ENCODE measurements at regions not wholly inside any gene's neighbourhood (a gene's known extent, or its start where the extent isn't known, plus 50 kb on each side); places are given as distances from the start of the nearest gene placed in this dataset.

DNA sequence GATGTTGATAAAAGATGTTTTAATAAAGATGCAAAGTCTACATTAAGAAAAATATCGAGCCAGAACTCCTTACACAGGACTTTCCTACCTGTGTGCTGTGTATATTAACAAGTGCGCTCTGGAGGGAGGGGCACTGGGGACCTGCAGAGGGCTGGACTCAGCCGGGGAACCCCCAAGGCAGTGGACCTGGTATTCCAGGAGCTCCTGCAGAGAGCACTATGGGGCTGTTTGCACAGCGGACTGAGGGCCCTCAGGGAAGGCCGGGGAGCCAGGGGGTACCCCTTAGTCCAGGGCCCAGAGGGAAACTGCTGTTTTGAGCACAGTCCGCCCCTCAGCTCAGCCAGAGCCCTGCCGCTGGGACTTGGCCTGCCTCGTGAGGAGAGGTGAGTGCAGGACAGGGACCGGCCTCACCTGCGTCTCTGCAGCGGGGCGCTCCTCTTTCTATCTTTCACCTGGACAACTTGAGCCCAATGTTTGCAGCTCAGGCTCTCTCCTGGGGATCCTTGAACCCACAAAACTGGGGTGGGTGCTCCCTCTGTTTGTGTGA is 168.4 kb downstream of the ARL4C start:
- TF ChIP-seq, protein P1, sequence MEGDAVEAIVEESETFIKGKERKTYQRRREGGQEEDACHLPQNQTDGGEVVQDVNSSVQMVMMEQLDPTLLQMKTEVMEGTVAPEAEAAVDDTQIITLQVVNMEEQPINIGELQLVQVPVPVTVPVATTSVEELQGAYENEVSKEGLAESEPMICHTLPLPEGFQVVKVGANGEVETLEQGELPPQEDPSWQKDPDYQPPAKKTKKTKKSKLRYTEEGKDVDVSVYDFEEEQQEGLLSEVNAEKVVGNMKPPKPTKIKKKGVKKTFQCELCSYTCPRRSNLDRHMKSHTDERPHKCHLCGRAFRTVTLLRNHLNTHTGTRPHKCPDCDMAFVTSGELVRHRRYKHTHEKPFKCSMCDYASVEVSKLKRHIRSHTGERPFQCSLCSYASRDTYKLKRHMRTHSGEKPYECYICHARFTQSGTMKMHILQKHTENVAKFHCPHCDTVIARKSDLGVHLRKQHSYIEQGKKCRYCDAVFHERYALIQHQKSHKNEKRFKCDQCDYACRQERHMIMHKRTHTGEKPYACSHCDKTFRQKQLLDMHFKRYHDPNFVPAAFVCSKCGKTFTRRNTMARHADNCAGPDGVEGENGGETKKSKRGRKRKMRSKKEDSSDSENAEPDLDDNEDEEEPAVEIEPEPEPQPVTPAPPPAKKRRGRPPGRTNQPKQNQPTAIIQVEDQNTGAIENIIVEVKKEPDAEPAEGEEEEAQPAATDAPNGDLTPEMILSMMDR (IDR thresholded peaks at IDR 0.05): no peak
- TF ChIP-seq POLR2AphosphoS5 (IDR thresholded peaks at IDR 0.05) (no peak), POLR2A (IDR thresholded peaks at IDR 0.05; ENCODE audit: low read depth) (no peak)

Data from esophagus muscularis mucosa (tissue), 3 donors.